GM19238 (cell line): ENCODE measurements at regions not wholly inside any gene's neighbourhood (a gene's known extent, or its start where the extent isn't known, plus 50 kb on each side); places are given as distances from the start of the nearest gene placed in this dataset.

Experiments used
- DNase-seq: peaks from one replicate; pipeline ENCODE4 v3.0.0; 2011; ENCODE audit warnings: low spot score; ENCODE audit not compliant: insufficient read length

GRCh38 chr18:27762054-27762453 is 414.9 kb downstream of the CDH2 start:
- DNase-seq: no peak

GRCh38 chr18:27752944-27753343 is 424.0 kb downstream of the CDH2 start:
- DNase-seq: no peak

GRCh38 chr18:27750923-27751322 is 426.0 kb downstream of the CDH2 start:
- no peak for DNase-seq

- DNase-seq: no peak
Observed at GRCh38 chr18:27750014-27750413, 426.9 kb downstream of the CDH2 start.

GRCh38 chr18:27749194-27749593 is 427.7 kb downstream of the CDH2 start:
- no peak for DNase-seq

- DNase-seq: no peak
Observed at GRCh38 chr18:27746241-27746640, 430.7 kb downstream of the CDH2 start.

DNA sequence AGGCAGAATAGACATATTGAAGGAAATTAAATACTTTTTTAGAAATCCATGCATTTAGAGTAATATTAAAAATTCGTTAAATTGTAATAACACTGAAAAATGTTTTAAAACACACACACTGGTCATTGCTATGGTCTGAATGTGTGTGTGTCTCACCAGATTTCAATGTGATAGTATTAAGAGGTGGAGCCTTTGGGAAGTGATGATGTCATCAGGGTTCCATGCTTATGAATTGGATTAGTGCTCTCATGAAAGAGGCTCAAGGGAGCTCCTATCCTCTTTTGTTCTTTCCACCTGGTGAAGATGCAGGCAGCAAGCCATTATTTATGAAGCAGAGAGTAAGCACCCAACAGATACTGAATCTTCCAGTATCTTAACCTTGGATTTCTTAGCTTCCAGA is 441.8 kb downstream of the CDH2 start:
- no peak for DNase-seq

GRCh38 chr18:27731211-27731610 is 445.7 kb downstream of the CDH2 start:
- DNase-seq: no peak

- no peak for DNase-seq
Observed at GRCh38 chr18:27728659-27729058, 448.3 kb downstream of the CDH2 start.

DNA sequence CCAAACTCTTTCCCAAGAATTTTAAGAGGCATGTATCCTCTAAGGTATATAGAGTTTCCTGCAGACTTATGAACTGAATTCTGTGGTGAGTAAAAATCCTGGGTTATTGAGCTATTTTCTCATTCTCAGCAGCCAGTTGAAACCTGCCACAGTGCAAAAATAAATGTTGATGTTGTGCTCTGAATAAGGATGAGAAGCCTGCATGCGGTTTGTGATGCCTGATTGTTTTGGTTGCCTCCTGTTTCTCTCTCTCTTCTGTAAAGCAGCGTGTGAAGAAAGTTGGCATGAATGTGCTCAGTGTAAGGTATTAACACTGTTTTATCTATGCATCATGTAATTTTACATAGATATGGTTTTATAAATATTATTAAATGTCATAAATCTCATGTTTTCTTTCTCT is 452.6 kb downstream of the CDH2 start:
- no peak for DNase-seq

DNA sequence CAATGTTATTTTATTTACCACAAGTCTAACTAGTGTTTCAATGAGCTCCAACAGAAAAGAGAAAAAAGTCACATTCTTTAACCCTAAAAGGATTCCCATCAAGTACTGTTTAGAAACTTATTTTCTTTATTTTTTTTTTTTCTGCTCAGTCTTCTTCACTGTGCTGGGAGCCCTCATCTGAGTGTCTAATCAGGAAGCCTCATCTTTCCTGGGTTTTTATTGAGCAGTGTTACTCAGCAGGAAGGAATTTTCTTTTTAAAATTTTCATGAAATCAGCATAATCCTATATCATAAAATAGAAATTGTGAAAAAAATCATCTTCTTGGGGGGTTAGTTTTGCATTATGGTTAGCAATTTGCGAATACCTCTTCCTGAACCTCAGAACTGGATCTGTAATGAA is 453.8 kb downstream of the CDH2 start:
- no peak for DNase-seq

GRCh38 chr18:27719680-27720079 is 457.2 kb downstream of the CDH2 start:
- no peak for DNase-seq

DNA sequence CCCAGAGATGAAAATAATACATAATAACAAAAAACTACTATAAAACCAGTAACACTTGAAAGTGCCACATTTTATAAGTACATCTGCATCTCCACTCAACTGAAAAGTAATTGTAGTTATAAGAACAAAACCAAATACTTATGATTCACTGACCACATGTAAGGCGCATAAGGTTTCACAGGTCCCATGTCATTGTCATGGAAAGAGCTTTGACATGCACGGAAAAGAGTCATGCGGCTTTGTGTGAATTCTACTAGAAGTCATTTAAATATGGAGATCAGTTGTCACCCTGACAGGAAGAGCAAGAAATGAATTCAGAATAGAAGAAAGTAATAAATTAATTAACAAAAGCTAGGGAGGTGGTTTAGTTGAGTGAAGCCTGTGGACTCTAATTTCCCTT is 459.1 kb downstream of the CDH2 start:
- no peak for DNase-seq

- no peak for DNase-seq
Observed at GRCh38 chr18:27717250-27717649, 459.7 kb downstream of the CDH2 start.

GRCh38 chr18:27715751-27716150 is 461.2 kb downstream of the CDH2 start:
- no peak for DNase-seq

DNA sequence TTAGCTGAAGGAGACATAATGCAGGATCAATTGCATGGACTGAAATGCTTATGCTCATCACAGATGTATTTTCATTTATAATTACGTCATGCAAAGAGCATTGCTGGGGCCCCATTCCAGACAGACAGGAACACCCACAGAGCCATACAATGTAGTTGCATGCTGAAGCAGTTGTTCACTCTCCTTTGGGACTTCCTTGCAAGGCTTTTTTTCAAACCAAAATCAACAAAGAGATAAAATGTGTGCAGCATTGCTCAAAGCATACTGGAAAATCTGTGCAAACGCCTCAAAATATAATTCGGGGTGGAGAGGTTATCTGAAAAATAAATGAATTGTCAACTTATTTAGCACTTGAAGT is 463.2 kb downstream of the CDH2 start:
- no peak for DNase-seq

- no peak for DNase-seq
Observed at GRCh38 chr18:27713037-27713737, 463.7 kb downstream of the CDH2 start.

GRCh38 chr18:27712066-27712465 is 464.9 kb downstream of the CDH2 start:
- no peak for DNase-seq

DNA sequence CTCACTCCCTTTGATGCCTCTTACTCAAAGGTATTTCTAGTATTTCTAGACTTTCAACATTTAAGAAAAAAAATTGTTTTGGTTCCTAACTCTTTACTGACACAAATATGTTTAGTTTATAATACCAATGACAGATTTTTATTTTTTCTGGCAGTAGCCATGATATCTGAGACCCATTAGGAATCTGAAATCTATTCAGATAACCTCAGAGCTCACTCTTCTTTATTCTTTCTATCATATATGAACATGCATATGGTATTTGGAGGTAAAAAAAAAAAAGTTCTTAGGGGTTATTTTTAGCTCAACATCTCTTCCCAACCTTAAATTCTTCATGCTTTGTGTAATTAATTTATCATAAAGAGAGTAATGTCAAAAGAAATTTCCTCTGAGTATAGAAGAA is 465.5 kb downstream of the CDH2 start:
- DNase-seq: no peak

DNA sequence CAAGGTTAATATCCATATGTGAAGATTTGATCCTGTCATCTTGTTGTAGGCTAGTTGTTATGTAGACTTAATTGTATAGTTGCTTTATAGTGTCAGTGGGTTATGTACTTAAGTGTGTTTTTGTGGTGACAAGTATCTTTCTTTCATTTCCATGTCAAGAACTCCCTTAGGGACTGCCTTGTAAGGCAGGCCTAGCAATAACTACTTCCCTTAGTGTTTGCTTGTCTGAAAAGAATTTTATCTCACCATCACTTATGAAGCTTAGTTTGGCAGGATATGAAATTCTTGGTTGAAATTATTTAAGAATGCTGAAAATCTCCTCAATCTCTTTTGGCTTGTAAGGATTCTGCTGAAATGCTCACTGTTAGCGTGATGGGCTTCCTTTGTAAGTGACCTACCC is 467.6 kb downstream of the CDH2 start:
- no peak for DNase-seq

- no peak for DNase-seq
Observed at GRCh38 chr18:27707201-27707600, 469.7 kb downstream of the CDH2 start.

DNA sequence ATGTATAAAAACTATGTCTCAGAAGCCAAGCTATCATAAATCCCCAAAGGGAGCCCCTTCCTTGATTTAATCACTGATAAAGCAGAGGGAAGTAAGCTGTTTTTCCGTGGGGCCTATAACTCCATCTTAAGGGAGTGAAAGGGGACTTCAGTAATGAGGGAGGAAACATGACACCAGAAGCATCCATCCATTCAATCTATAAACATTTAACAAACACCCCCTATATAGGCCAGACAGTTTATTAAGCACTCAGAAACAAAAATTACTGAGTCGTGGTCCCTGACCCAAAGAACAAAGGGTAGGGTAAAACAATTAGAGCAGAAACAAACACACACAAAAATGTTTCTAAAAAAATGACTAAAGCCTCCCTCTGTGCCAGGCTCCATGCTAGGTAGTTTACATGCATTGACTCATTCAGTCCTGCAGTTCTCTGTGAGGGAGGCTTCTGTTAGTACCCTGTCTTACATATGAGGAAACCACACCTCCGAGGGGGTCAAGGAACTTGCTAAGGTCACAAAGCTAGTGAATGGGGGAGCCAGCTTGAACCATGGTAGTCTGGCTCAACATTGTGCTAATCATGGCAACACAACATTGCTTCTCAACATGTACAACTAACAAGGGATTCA is 472.1 kb downstream of the CDH2 start:
- DNase-seq: no peak

DNA sequence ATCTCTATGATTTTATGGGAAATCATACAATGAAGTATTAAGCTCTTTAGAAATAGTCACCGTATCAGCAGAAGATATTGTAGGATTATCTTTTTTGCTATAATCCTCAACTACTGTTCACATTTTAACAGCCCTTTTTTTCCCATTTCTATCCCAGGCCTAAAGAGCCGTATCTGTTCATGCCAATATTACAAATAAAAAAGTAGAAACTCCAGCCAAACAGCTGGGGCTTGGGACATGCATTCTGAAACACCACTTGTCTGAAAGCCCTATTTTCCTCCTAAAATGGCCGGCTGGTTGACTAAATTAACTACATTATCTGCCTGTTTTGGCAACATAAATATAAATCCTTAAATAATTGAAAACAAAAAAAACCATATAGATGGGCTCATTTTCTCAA is 477.8 kb downstream of the CDH2 start:
- DNase-seq: no peak

DNA sequence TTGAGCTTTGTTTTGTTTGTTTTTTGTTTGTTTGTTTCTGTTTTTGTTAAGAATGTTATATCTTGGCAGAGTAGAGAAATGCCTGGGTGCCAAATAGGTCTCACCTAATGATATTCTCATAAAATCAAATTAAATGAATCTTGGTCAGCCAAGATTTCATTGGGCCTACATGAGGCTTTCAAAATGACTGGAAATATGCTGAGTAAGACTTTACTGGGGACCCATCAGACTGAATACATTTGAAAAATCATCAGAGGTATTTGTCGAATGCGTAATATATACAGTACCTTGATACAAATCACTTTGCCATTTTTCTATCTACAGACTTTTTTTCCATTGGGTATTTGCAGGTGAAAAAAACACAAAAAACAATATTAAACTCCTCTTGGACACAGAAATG is 480.8 kb downstream of the CDH2 start:
- no peak for DNase-seq
